Body of pancreas (tissue), 4 donors: ENCODE measurements at regions not wholly inside any gene's neighbourhood (a gene's known extent, or its start where the extent isn't known, plus 50 kb on each side); places are given as distances from the start of the nearest gene placed in this dataset.

Experiments
- CTCF ChIP-seq, 7 experiments: fragments of 450-650 bp in 4 of 7; fragments of 200-600 bp in 3 of 7; sonication (generic) in 3 of 7; IDR thresholded peaks; one replicate each; pipeline ENCODE4 v1.5.1; 2016 to 2019; ENCODE audit warnings: antibody characterized with exemption in 7 of 7
- POLR2A ChIP-seq, 3 donors: fragments of 450-650 bp; IDR thresholded peaks; one replicate each; pipeline ENCODE4 v1.6.1; 2016; ENCODE audit warnings: antibody characterized with exemption in 3 of 3, mild to moderate bottlenecking in 2 of 3

GRCh38 chr12:24537083-24537860 lies 411.6 kb downstream of the BCAT1 start:
- TF ChIP-seq CTCF (IDR thresholded peaks at IDR 0.05), result no peak
- TF ChIP-seq POLR2A (IDR thresholded peaks at IDR 0.05), result no peak
